ENCODE measurements at regions not wholly inside any gene's neighbourhood (a gene's known extent, or its start where the extent isn't known, plus 50 kb on each side); places are given as distances from the start of the nearest gene placed in this dataset.

DNA sequence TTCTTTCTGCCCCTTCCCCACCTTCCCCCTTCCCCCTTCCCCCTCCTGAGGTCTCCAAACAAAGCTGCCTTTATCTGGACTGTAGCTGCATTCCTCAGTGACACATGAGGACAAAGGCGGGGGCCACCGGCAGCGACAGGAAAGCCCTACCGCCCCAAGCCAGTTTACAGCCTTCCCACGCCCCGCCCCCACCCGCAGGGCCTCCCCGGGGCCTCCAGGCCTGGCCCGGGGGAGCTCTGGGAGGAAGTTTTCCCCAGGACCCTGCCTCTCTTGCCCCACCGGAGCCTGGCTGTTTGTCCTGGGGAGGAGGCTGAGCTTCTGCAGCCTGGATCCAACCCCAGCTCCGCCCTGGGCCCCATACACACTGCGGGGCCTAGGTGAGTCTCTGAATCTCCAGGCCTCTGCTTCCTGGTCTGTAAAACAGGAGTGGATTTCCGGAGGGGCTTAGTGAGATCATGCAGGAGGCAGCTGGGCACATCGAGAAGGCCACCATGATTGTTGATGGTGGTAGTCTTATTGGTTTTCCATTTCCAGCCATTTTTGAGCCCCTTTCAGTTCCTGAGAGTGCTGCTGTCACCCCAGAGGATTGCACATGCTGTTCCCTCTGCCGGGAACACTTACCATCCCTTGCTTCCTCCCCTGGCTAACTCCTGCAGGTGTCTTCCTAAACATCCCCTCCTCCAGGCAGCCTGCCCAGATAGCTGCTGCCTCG, 130.7 kb downstream of the MN1 start:
- DNase-seq (ENCODE audit: low spot score in 2 of 2), result no peak
- peaks cover 4% of the 10 kb centered on the region for H3K9me3 Mint-ChIP-seq
- no peak overlapping the region for H3K4me3 Mint-ChIP-seq
- H3K27ac Mint-ChIP-seq, result no peak overlapping the region
- no peaks in the 10 kb centered on the region for H3K4me1 Mint-ChIP-seq
- no peaks in the 10 kb centered on the region for H3K36me3 Mint-ChIP-seq
- ATAC-seq, result no peak

DNA sequence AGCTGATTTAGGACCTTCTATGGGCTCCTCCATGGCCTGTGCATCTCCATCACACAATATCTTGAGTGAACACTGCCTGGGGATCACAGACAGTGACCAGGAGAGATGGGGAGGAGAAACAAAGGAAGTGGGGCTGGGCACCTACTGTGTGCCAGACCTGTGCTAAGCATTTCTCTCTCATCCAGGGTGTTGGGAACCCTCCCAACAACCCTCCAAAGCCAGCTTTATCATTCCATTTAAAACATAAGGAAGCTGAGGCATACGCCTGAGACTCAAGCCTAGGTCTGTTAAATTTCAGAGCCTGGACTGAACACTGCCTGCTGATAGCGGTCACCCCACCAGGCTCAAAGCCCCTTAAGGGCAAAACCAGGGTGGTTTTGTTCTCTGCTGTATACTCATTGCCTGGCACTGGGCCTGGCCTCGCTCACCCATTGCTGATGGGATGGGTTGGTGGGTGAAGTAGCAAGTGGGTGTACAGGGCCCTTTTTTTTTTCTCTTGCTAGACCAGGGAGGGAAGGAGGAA, 130.1 kb downstream of the MN1 start:
- no peak for ATAC-seq
- Mint-ChIP-seq H3K4me3 (no peak overlapping the region), H3K9me3 (peaks cover 2% of the 10 kb centered on the region), H3K27ac (no peak overlapping the region), H3K36me3 (no peaks in the 10 kb centered on the region), H3K4me1 (no peaks in the 10 kb centered on the region)
- no peak for DNase-seq (ENCODE audit: low spot score in 2 of 2)

DNA sequence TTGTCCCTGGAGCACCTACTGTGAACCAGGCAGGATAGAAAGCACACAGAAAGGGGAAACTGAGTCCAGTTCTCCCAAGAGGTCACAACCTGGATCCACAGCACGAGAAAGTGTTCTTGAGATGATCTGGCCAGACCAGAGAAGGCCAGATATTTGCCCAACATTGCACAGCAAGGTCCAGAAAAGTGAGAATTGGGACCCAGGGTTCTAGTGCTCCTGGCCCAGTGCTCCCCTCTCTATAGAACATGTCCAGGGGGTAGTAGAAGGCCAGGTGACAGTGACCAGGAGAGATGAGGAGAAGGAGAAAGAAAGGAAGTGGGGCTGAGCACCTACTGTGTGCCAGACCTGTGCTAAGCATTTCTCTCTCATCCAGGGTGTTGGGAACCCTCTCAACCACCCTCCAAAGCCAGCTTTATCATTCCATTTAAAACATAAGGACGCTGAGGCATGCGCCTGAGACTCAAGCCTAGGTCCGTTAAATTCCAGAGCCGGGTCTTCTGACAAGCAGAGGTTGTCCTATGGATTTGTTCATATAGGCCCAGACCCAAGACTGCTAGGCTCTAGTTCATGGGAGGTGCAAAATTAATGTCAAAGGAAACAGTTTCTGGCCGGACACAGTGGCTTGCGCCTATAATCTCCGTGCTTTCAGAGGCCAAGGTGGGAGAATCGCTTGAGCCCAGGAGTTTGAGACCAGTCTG, 128.7 kb downstream of the MN1 start:
- H3K4me3 Mint-ChIP-seq, result no peak overlapping the region
- no peaks in the 10 kb centered on the region for H3K36me3 Mint-ChIP-seq
- ATAC-seq, result no peak
- H3K4me1 Mint-ChIP-seq, result no peaks in the 10 kb centered on the region
- no peaks in the 10 kb centered on the region for H3K9me3 Mint-ChIP-seq
- no peak overlapping the region for H3K27ac Mint-ChIP-seq
- DNase-seq (ENCODE audit: low spot score in 2 of 2), result no peak

DNA sequence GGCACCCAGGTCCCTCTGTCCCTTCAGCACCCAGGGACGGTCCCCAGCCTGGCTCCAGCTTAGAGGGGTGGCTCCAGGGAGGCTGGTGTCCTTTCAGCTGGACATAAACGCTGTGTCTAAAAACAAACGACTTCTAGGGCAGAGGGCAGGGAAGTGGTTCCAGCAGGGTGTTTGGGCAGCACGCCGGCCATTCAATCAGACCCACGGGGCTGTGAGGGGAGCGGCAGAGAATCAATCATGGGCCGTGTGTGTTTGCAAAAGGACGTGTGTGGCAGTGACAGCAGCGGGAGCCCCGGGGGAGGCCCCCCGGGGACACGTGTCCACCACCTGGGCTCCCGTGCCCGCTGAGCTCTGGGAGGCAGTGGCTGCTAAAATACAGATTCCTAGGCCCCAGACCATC, 127.7 kb downstream of the MN1 start:
- DNase-seq (ENCODE audit: low spot score in 2 of 2) (no peak), ATAC-seq (no peak)
- Mint-ChIP-seq H3K4me1 (no peaks in the 10 kb centered on the region), H3K9me3 (no peaks in the 10 kb centered on the region), H3K27ac (no peak overlapping the region), H3K36me3 (no peaks in the 10 kb centered on the region), H3K4me3 (no peak overlapping the region)

DNA sequence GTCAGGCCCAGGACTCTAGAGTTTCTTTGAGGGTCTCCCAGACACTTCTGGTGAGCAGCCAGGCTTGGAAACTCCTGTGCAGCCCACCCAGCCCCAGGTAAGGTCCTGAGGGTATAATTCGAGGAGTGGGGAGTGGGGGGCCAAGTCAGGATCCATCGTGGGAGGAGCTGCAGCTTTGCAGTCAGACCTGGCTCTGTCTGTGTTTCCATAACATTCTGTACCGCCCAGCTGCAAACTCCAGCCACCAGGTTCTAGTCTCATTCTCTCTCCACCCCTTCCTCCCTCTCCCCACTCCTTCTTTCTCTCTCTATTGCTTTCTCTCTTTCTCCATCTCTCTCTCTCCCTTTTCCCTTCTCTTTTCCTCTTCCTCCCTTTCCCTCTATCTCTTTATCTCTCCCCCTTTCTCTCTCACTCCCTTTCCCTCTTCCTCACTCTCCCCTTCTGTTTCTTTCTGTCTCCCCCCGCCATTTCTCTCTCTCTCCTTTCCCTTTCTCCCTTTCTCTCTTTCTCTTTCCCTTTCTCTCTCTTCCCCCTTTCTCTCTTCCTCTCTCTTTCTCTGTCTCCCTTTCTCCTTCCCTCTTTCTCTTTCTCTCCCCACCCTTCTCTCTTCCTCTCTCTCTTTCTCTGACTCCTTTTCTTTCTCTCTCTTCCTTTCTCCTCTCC, 127.2 kb downstream of the MN1 start:
- Mint-ChIP-seq H3K27ac (no peak overlapping the region), H3K36me3 (no peaks in the 10 kb centered on the region), H3K4me3 (no peak overlapping the region), H3K4me1 (no peaks in the 10 kb centered on the region), H3K9me3 (no peaks in the 10 kb centered on the region)
- DNase-seq (ENCODE audit: low spot score in 2 of 2) (no peak), ATAC-seq (no peak)

DNA sequence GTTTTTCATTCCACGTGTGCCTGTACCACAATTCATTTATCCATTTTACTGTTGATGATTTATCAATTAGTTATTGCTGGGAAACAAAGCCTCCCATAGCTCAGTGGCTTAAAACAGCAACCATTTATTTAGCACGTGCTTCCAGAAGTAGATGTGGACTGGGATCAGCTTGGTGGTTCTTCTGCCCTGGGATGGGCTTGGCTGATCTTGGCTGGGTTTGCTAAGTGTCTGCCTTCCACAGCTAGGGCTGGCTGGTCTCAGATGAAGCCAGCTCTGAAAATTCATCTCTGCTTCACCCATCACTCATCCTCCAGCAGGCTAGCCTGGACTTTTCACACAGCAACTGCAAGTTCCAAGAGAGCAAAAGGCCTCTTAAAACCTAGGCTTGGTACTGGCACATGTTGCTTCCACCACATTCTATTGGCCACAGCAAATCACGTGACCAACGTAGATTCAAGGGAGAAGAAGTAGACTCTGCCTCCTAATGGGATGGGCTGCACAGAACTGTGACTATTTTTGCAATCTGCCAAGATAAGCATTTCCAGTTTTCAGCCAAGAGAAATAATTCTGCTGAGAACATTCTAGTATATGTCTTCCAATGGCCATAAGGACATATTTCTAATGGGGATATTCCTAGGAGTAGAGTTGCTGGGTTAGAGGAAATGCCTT, 124.9 kb downstream of the MN1 start:
- Mint-ChIP-seq H3K27ac (no peak overlapping the region), H3K4me1 (no peaks in the 10 kb centered on the region), H3K4me3 (no peak overlapping the region), H3K9me3 (no peaks in the 10 kb centered on the region), H3K36me3 (no peaks in the 10 kb centered on the region)
- DNase-seq (ENCODE audit: low spot score in 2 of 2), result no peak
- ATAC-seq, result no peak

DNA sequence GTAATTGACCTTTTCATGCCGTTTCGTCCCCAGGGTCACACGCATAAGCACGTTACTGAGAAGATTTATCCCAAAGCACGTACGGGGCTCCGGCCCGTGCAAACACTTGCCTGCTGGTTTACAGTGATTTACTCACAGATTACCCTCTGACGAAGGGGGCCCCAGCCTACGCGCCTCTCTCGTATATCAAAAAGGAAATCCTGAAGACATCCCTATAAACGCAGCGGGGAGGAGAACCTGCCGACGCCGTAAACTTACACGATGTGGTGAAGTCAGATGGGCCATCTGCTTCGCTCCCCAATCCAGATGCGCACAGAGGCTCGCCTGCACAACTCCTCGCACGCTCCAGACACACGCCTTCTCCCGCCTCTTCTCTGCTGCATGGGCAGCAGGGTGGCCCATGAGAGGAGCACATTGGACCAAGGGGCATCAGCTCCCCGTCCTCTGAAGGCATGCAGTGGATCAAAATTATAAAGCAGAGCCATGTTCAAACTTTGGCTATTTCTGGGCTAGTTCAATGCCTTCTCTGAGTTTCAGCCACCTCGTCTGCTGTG, 123.6 kb downstream of the MN1 start:
- H3K4me1 Mint-ChIP-seq, result no peaks in the 10 kb centered on the region
- H3K36me3 Mint-ChIP-seq, result no peaks in the 10 kb centered on the region
- H3K4me3 Mint-ChIP-seq, result no peak overlapping the region
- ATAC-seq, result no peak
- H3K27ac Mint-ChIP-seq, result no peak overlapping the region
- no peak for DNase-seq (ENCODE audit: low spot score in 2 of 2)
- H3K9me3 Mint-ChIP-seq, result no peaks in the 10 kb centered on the region

DNA sequence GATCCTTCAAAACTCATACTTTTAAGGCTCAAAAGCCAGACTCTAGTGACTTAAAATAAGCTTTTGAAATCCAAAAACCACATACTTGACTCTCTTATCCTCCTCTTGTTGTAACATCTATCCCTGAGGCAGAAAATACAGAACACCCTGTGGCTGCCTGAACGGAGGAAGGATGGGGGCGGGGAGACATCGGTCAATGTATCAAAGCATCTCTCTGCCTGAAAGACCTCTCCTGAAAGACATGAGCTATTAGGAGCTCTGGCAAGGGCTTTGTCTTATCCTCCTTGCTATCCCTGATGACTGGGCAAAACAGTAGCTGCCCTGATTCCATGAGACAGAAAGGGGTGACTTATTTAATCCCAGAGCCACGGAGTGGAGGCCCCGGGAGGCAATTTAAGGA, 122.4 kb downstream of the MN1 start:
- no peak for DNase-seq (ENCODE audit: low spot score in 2 of 2)
- Mint-ChIP-seq H3K36me3 (no peaks in the 10 kb centered on the region), H3K4me1 (no peaks in the 10 kb centered on the region), H3K27ac (no peak overlapping the region), H3K4me3 (no peak overlapping the region), H3K9me3 (no peaks in the 10 kb centered on the region)
- ATAC-seq, result no peak

DNA sequence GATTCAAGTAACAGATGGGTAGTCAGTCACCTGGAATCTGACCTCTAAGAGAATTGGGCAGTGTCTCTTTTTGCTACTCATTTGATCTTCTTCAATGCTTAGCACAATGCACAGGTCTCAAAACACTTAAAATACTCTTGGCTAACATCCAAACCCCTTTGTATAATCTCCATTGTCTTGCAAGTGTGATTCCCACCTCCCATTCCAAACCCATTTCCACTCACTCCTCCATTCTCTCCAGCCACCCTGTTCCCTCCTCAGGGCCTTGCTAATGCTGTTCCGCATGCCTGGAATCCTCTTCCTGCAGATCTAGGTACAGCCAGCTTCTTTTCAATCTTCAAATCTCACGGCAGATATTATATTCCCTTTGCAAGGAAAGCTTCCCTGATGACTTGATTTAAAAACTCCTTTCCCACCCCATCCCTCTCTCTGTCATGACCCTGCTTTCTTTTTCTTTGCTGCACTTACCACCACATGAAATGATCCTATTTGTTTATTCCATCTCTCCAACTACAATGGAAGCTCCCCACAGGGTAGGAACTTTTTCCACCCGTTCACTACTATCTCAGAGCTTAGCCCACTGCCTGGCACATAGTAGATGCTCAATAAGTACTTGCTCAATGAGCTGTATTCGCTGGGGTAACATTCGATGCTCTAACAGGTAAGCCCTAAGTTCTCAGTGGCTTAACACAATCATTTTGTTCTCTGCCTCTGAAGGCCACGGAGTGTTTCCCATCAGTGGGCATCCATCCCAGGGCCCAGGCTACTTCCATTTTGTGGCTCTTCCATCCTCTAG, 121.7 kb downstream of the MN1 start:
- ATAC-seq (no peak), DNase-seq (ENCODE audit: low spot score in 2 of 2) (no peak)
- Mint-ChIP-seq H3K4me1 (no peaks in the 10 kb centered on the region), H3K4me3 (no peak overlapping the region), H3K36me3 (no peaks in the 10 kb centered on the region), H3K27ac (no peak overlapping the region), H3K9me3 (no peaks in the 10 kb centered on the region)

DNA sequence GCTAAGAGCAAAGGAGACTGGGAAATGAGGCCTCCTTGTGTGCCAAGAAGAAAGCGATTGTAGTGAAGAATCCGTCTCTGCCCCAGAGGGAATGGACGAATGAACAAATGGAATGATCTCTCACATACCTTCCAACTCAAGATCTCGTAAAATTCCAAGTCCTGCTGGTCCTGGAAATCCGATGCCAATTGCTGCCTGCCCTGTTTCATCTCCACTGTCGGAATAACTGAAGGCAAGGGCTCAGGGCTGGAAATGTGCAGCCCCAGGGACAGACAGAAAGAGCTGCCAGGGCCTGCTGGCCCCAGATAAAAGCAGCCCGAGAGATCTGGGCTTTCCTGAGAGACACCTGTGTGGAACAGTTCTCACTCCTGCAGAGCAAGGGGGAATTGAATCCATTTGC, 120.9 kb downstream of the MN1 start:
- Mint-ChIP-seq H3K36me3 (no peaks in the 10 kb centered on the region), H3K27ac (no peak overlapping the region), H3K4me3 (no peak overlapping the region), H3K4me1 (no peaks in the 10 kb centered on the region), H3K9me3 (no peaks in the 10 kb centered on the region)
- DNase-seq (ENCODE audit: low spot score in 2 of 2) (no peak), ATAC-seq (no peak)

DNA sequence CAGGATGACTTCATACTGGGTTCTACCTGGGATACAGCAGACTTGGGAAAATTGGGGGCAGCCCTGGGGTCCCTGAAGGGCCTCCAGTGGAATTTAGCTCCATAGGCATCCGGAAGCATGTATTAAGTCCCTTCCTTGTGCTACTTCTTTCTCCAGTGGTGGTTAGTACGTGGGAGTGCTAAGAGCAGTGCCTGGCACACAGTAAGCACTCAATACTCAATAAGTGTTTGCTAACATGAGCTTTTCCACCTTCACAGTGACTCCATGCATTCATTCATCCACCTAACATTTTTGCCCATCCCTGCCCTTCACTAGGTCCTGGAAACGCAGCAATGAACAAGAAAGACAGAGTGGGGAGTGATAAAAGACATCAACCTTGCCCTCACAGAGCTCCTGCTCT, 120.5 kb downstream of the MN1 start:
- H3K36me3 Mint-ChIP-seq, result no peaks in the 10 kb centered on the region
- no peaks in the 10 kb centered on the region for H3K9me3 Mint-ChIP-seq
- ATAC-seq (no peak), DNase-seq (ENCODE audit: low spot score in 2 of 2) (no peak)
- no peak overlapping the region for H3K27ac Mint-ChIP-seq
- no peaks in the 10 kb centered on the region for H3K4me1 Mint-ChIP-seq
- no peak overlapping the region for H3K4me3 Mint-ChIP-seq

DNA sequence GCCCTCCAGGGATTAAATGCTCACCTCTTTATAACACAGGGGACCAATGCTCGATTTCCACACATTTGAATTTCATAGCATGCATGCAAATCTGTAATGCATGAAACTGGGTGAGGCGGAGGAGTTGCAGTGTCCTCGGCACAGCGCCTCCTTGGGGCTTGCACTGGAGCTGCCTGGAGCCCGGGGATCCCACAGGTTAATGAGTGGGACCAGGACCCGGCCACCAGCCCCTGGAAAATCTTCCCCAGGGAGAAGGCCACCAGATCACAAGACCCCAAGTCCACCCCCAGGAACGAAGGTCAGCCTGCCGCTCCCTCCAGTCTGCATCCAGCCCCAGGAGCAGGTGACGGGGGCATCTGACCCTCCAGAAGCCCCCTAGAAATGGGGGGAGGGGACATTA, 119.1 kb downstream of the MN1 start:
- Mint-ChIP-seq H3K4me3 (no peak overlapping the region), H3K27ac (no peak overlapping the region), H3K9me3 (no peaks in the 10 kb centered on the region), H3K36me3 (no peaks in the 10 kb centered on the region), H3K4me1 (no peaks in the 10 kb centered on the region)
- no peak for ATAC-seq
- no peak for DNase-seq (ENCODE audit: low spot score in 2 of 2)

DNA sequence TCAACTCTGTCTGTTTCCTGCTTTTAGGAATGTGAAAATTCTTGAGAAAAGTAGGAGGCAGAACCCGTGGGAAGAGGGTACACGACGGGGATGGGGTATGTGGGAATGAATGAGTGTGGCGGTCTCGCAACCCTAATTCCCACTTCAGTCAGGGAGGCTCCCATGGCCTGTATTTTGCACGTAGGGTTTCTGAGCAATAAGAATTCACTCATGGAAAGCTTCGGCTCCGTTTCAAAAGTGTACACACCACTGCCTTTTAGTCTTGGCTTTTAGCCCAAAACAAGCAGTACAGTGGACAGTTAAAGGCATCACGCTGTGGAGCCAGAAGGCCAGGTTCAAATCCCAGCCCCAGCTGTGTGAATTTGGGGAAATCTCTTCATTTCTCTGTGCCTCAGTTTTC, 116.7 kb downstream of the MN1 start:
- H3K27ac Mint-ChIP-seq, result no peak overlapping the region
- DNase-seq (ENCODE audit: low spot score in 2 of 2), result no peak
- H3K9me3 Mint-ChIP-seq, result no peaks in the 10 kb centered on the region
- H3K36me3 Mint-ChIP-seq, result no peaks in the 10 kb centered on the region
- no peak for ATAC-seq
- no peaks in the 10 kb centered on the region for H3K4me1 Mint-ChIP-seq
- H3K4me3 Mint-ChIP-seq, result no peak overlapping the region

DNA sequence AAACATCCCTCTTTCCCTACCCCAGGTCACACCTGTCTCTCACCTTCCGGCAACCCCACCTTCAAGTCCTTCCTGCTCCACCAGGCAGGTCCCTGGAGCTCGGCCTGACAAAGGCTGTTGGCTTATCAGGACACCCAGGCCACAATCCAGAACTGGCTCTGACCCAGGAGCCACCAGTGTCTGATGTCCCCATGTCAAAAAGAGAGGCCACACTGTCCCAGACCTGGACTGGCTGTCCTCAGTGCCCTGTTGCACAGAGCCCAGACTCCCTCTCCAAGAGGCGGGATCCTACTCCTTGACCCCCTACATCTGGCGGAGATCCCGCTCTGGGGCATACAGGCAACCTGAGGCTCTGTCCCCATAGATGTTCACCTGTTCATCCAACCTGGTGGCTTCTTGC, 116.0 kb downstream of the MN1 start:
- H3K36me3 Mint-ChIP-seq, result no peaks in the 10 kb centered on the region
- H3K4me1 Mint-ChIP-seq, result no peaks in the 10 kb centered on the region
- no peaks in the 10 kb centered on the region for H3K9me3 Mint-ChIP-seq
- DNase-seq (ENCODE audit: low spot score in 2 of 2), result no peak
- ATAC-seq, result no peak
- H3K4me3 Mint-ChIP-seq, result no peak overlapping the region
- H3K27ac Mint-ChIP-seq, result no peak overlapping the region

DNA sequence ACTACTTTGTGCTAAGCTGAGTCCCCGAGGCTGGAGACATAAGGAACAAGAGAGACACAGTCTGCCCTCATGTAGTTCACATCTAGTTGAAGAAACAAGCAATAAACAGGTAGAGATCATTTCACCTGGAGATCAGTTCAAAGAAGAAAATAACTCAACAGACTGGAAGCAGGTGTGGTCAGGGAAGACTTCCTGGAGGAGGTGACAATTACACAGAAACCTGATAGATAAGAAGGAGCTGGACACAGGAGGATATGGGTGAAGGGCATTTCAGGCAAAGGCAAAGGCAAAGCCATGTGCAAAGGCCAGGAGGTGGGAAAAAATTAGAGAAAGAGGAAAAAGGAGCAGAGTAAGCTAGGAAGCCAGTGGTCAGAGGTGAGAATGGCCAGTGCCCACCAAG, 115.6 kb downstream of the MN1 start:
- no peak for DNase-seq (ENCODE audit: low spot score in 2 of 2)
- Mint-ChIP-seq H3K27ac (no peak overlapping the region), H3K4me3 (no peak overlapping the region), H3K36me3 (no peaks in the 10 kb centered on the region), H3K9me3 (no peaks in the 10 kb centered on the region), H3K4me1 (no peaks in the 10 kb centered on the region)
- ATAC-seq, result no peak
